CD4-positive, alpha-beta T cell (primary cell): ENCODE measurements at regions not wholly inside any gene's neighbourhood (a gene's known extent, or its start where the extent isn't known, plus 50 kb on each side); places are given as distances from the start of the nearest gene placed in this dataset.

Experiments used
- ATAC-seq: fragments of 200-7000 bp; cut with Tn5 transposase; one replicate; pipeline ENCODE4 v1.10.0; 2022; ENCODE audit warnings: mild to moderate bottlenecking; ENCODE audit not compliant: poor library complexity
- CTCF ChIA-PET: fragments of 350-600 bp; sonication (Branson Sonifier 250); formaldehyde crosslinking; loops from one replicate; lab custom pipeline; 2021; ENCODE audit warnings: antibody characterized with exemption, inconsistent platforms; lab: Charles Lee
- POLR2A ChIA-PET: fragments of 350-600 bp; sonication (Branson Sonifier 250); formaldehyde crosslinking; loops from one replicate; lab custom pipeline; 2021; ENCODE audit warnings: antibody characterized with exemption, inconsistent platforms; lab: Charles Lee
- DNase-seq, 14 experiments: peaks; one replicate each; pipeline ENCODE4 v3.0.0-alpha.2; 2013 to 2020; ENCODE audit warnings: mixed read lengths in 2 of 14
- H3K27ac ChIP-seq, 2 donors: one replicate each; pipeline versions ENCODE4 v1.5.1 to v1.7.0; 2013; ENCODE audit warnings: low read length in 2 of 2, low read depth in 1 of 2, mild to moderate bottlenecking in 1 of 2
- H3K27me3 ChIP-seq, 2 experiments: 1 replicate in 1 of 2; 2 replicates in 1 of 2; pipeline versions ENCODE4 v1.6.1 to v1.7.0; 2013; ENCODE audit warnings: low read length in 2 of 2, control low read depth in 1 of 2, mild to moderate bottlenecking in 1 of 2, moderate library complexity in 1 of 2; ENCODE audit not compliant: insufficient read depth in 2 of 2, control insufficient read depth in 1 of 2
- H3K36me3 ChIP-seq: one replicate; pipeline ENCODE4 v1.6.1; 2013; ENCODE audit warnings: low read length, control low read depth; ENCODE audit not compliant: insufficient read depth
- H3K4me1 ChIP-seq: one replicate; pipeline ENCODE4 v1.6.1; 2013; ENCODE audit warnings: low read length, control low read depth; ENCODE audit not compliant: insufficient read depth
- H3K4me3 ChIP-seq: one replicate; pipeline ENCODE4 v1.5.1; 2013; ENCODE audit warnings: mild to moderate bottlenecking, low read length, moderate library complexity
- H3K9me3 ChIP-seq, 2 experiments: 1 replicate in 1 of 2; 2 replicates in 1 of 2; pipeline versions ENCODE4 v1.6.1 to v1.7.0; 2013; ENCODE audit warnings: low read length in 2 of 2, mild to moderate bottlenecking in 2 of 2, control low read depth in 1 of 2, moderate library complexity in 1 of 2; ENCODE audit not compliant: control insufficient read depth in 1 of 2, insufficient read depth in 1 of 2
- H3K27ac Mint-ChIP-seq: one replicate; pipeline ENCODE4 v1.8.0; 2020; ENCODE audit warnings: mixed read lengths
- H3K27me3 Mint-ChIP-seq: one replicate; pipeline ENCODE4 v1.8.0; 2021; ENCODE audit warnings: mixed read lengths
- H3K36me3 Mint-ChIP-seq: one replicate; pipeline ENCODE4 v1.8.0; 2021; ENCODE audit warnings: low read depth, mixed read lengths
- H3K4me1 Mint-ChIP-seq: one replicate; pipeline ENCODE4 v1.8.0; 2021; ENCODE audit warnings: low read depth, mixed read lengths
- H3K4me3 Mint-ChIP-seq: one replicate; pipeline ENCODE4 v1.8.0; 2020; ENCODE audit warnings: mild to moderate bottlenecking, mixed read lengths
- H3K9me3 Mint-ChIP-seq: one replicate; pipeline ENCODE4 v1.8.0; 2020; ENCODE audit warnings: mixed read lengths
- intact Hi-C, 2 experiments: fragments of 100-400 bp; cut with DNase I in 1 of 2; cut with micrococcal nuclease in 1 of 2; formaldehyde crosslinking; loops; one replicate each; pipeline versions ENCODE4 v1.15.1 to v1.9.0; 2023 to 2025; cut with DNase I, micrococcal nuclease
- TF ChIP-seq, protein P1 (sequence below): fragments of 200-600 bp; IDR thresholded peaks from one replicate; pipeline ENCODE4 v1.8.0; 2022; ENCODE audit warnings: antibody characterized with exemption, mild to moderate bottlenecking

- POLR2A ChIA-PET = no interaction called here
- intact Hi-C loops = no loop called here
Observed at GRCh38 chr1:238139713-238140112, 249.0 kb upstream of the ZP4 start.

DNA sequence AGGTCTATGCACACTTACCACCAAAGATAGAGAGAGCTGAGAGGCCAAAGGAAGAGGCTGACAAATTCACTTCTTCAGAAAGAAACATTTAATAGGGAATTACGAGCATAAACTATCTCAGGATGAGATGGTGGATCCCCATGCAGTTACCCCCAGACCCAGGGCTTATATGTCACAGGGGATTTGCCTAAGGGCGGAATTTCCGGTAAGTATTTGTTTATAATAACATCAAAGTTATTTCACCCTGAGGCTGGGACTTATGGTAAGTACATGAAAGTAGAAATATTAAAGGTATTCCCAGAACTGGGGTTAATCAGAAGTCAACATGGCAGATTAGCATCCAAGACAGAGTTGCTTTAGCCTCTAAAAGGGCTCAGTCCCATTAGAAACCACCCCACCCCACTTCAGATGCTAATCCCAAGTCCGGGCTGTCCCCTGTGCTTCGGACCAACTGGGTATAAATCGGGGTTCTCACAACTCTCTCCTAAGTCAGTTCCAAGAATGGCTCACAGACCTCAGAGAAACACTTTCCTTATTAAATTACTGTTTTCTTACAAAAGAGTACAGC lies 247.4 kb upstream of the ZP4 start:
- Histone ChIP-seq H3K27ac (no peak overlapping the region), H3K9me3 (peaks cover 0 to 4% of the 10 kb centered on the region in 2 experiments), H3K27me3 (no peaks in the 10 kb centered on the region), H3K4me1 (no peaks in the 10 kb centered on the region), H3K4me3 (no peak overlapping the region), H3K36me3 (no peaks in the 10 kb centered on the region)
- DNase-seq = no peak
- intact Hi-C loops = no loop called here
- Mint-ChIP-seq H3K27me3 (no peaks in the 10 kb centered on the region), H3K36me3 (no peaks in the 10 kb centered on the region), H3K4me3 (no peak overlapping the region), H3K4me1 (no peaks in the 10 kb centered on the region), H3K27ac (no peak overlapping the region), H3K9me3 (peaks cover 6% of the 10 kb centered on the region)
- TF ChIP-seq, protein P1, sequence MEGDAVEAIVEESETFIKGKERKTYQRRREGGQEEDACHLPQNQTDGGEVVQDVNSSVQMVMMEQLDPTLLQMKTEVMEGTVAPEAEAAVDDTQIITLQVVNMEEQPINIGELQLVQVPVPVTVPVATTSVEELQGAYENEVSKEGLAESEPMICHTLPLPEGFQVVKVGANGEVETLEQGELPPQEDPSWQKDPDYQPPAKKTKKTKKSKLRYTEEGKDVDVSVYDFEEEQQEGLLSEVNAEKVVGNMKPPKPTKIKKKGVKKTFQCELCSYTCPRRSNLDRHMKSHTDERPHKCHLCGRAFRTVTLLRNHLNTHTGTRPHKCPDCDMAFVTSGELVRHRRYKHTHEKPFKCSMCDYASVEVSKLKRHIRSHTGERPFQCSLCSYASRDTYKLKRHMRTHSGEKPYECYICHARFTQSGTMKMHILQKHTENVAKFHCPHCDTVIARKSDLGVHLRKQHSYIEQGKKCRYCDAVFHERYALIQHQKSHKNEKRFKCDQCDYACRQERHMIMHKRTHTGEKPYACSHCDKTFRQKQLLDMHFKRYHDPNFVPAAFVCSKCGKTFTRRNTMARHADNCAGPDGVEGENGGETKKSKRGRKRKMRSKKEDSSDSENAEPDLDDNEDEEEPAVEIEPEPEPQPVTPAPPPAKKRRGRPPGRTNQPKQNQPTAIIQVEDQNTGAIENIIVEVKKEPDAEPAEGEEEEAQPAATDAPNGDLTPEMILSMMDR = no peak
- ChIA-PET CTCF (no interaction called here), POLR2A (no interaction called here)
- ATAC-seq = no peak

More at GRCh38 chr1:238139713-238140112, 249.0 kb upstream of the ZP4 start:
- DNase-seq = no peak
- no peak for ATAC-seq
- Mint-ChIP-seq H3K36me3 (no peaks in the 10 kb centered on the region), H3K27me3 (no peaks in the 10 kb centered on the region), H3K9me3 (peaks cover 3% of the 10 kb centered on the region), H3K4me1 (no peaks in the 10 kb centered on the region), H3K4me3 (no peak overlapping the region), H3K27ac (no peak overlapping the region)
- CTCF ChIA-PET = no interaction called here
- Histone ChIP-seq H3K4me3 (no peak overlapping the region), H3K27me3 (no peaks in the 10 kb centered on the region), H3K4me1 (no peaks in the 10 kb centered on the region), H3K27ac (no peak overlapping the region), H3K36me3 (no peaks in the 10 kb centered on the region), H3K9me3 (no peaks in the 10 kb centered on the region)
- TF ChIP-seq, protein P1 = no peak

GRCh38 chr1:238135708-238136664 lies 245.3 kb upstream of the ZP4 start:
- Mint-ChIP-seq H3K27me3 (no peaks in the 10 kb centered on the region), H3K4me3 (no peak overlapping the region), H3K4me1 (no peaks in the 10 kb centered on the region), H3K9me3 (peaks cover 3% of the 10 kb centered on the region), H3K27ac (no peak overlapping the region), H3K36me3 (no peaks in the 10 kb centered on the region)
- Histone ChIP-seq H3K4me3 (no peak overlapping the region), H3K36me3 (no peaks in the 10 kb centered on the region), H3K9me3 (peaks cover 0 to 8% of the 10 kb centered on the region in 2 experiments), H3K4me1 (no peaks in the 10 kb centered on the region), H3K27ac (no peak overlapping the region), H3K27me3 (no peaks in the 10 kb centered on the region)
- no peak for DNase-seq
- ChIA-PET CTCF (no interaction called here), POLR2A (no interaction called here)
- TF ChIP-seq, protein P1 = no peak
- ATAC-seq = no peak
- intact Hi-C loops = no loop called here
